MCF 10A (cell line): ENCODE measurements at regions not wholly inside any gene's neighbourhood (a gene's known extent, or its start where the extent isn't known, plus 50 kb on each side); places are given as distances from the start of the nearest gene placed in this dataset.

Source experiments
- BruUV-seq: library from RNA; stranded (reverse); fragments of 400-500 nt; replicated peaks from 2 replicates; lab custom pipeline; 2021; lab: Mats Ljungman, UMichigan
- CTCF ChIA-PET: fragments of 300-600 bp; sonication (Branson Sonifier 250); formaldehyde crosslinking; extraction: SDS; loops from one replicate; lab custom pipeline; 2021; ENCODE audit warnings: antibody characterized with exemption, inconsistent platforms; lab: Yijun Ruan, JAX
- POLR2A ChIA-PET: fragments of 300-600, 350-650 bp; sonication (Branson Sonifier 250); formaldehyde crosslinking; extraction: SDS; loops from one replicate; lab custom pipeline; 2020; ENCODE audit warnings: antibody characterized with exemption, inconsistent platforms; lab: Yijun Ruan, JAX
- DNase-seq: peaks from one replicate; pipeline ENCODE4 v3.0.0-alpha.2; 2018; ENCODE audit not compliant: unreplicated experiment
- H3K27ac Mint-ChIP-seq: one replicate; pipeline ENCODE4 v1.8.0; 2022; ENCODE audit warnings: mild to moderate bottlenecking, low read depth, mixed read lengths; ENCODE audit not compliant: unreplicated experiment
- H3K27me3 Mint-ChIP-seq: one replicate; pipeline ENCODE4 v1.8.0; 2022; ENCODE audit warnings: mixed read lengths; ENCODE audit not compliant: insufficient read depth, unreplicated experiment
- H3K36me3 Mint-ChIP-seq: one replicate; pipeline ENCODE4 v1.8.0; 2022; ENCODE audit warnings: mild to moderate bottlenecking, moderate library complexity, mixed read lengths; ENCODE audit not compliant: insufficient read depth, unreplicated experiment
- H3K4me1 Mint-ChIP-seq: one replicate; pipeline ENCODE4 v1.8.0; 2022; ENCODE audit warnings: mixed read lengths; ENCODE audit not compliant: insufficient read depth, unreplicated experiment
- H3K4me3 Mint-ChIP-seq: one replicate; pipeline ENCODE4 v1.8.0; 2022; ENCODE audit warnings: mild to moderate bottlenecking, moderate library complexity, mixed read lengths; ENCODE audit not compliant: unreplicated experiment
- H3K9me3 Mint-ChIP-seq: one replicate; pipeline ENCODE4 v1.8.0; 2022; ENCODE audit warnings: mixed read lengths; ENCODE audit not compliant: unreplicated experiment
- intact Hi-C: fragments of 100-400 bp; cut with micrococcal nuclease; formaldehyde crosslinking; loops from 2 replicates; pipeline ENCODE4 v1.14.1; 2022
- TF ChIP-seq, protein P1 (sequence below): fragments of 200-600 bp; IDR thresholded peaks from one replicate; pipeline ENCODE4 v1.8.0; 2022; ENCODE audit warnings: antibody characterized with exemption, mild to moderate bottlenecking; ENCODE audit not compliant: unreplicated experiment

DNA sequence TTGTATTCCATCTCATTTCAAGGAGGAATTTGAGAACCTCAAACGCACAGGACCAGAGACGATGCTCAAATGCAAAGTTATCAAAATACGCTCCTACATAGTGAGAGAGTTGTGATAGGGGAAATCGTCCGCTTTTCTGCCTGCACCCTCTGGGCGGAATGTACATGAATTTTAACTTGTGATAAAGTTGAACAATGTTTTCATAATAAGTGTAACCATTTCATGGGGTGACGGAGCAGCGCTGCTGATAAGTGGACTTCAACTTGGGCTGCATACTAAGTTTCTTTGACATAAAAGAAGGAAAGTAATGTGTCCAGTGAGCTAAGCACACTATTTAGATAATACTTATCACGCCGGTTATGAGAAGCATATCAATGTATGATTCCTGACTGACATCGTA is 497.5 kb upstream of the MGMT start:
- Mint-ChIP-seq H3K4me1 (no peaks in the 10 kb centered on the region), H3K27me3 (no peaks in the 10 kb centered on the region), H3K36me3 (peaks cover 6% of the 10 kb centered on the region), H3K27ac (no peak overlapping the region), H3K9me3 (no peaks in the 10 kb centered on the region), H3K4me3 (no peak overlapping the region)
- intact Hi-C loops, result no loop called here
- CTCF ChIA-PET, result no interaction called here
- BruUV-seq, result no TSS peak
- POLR2A ChIA-PET, result no interaction called here
- no peak for DNase-seq
- TF ChIP-seq, protein P1, sequence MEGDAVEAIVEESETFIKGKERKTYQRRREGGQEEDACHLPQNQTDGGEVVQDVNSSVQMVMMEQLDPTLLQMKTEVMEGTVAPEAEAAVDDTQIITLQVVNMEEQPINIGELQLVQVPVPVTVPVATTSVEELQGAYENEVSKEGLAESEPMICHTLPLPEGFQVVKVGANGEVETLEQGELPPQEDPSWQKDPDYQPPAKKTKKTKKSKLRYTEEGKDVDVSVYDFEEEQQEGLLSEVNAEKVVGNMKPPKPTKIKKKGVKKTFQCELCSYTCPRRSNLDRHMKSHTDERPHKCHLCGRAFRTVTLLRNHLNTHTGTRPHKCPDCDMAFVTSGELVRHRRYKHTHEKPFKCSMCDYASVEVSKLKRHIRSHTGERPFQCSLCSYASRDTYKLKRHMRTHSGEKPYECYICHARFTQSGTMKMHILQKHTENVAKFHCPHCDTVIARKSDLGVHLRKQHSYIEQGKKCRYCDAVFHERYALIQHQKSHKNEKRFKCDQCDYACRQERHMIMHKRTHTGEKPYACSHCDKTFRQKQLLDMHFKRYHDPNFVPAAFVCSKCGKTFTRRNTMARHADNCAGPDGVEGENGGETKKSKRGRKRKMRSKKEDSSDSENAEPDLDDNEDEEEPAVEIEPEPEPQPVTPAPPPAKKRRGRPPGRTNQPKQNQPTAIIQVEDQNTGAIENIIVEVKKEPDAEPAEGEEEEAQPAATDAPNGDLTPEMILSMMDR, result no peak

DNA sequence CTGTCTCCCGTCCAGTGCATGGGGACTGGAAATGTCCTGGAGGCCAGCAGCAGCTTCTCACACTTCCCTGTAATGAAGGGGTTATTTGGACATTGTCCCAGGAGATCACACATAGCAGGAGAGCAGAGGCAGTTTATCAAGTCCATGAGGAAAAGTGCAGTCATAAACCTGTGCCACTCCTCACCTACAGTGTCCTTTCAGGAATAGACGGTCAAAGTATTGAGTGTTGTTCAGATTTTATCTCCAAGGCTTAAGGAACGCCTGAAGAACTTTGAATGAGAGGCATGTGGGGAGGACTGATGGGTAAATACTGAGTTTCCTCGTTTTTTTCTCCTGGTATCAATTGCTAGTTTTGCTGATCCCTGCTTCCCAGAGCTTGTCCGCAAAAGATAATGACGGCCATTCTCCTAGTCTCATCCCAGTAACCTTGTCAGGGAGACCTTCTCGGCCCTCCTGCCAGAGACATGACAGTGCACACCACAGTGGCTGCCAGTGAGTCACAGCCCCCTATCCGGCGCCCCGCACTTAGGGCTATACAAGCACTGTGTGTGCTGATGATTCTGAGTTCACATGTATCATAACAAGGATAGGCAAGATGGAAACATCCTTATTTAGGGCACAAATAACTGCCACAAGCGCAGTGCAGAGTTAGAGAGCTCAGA is 495.5 kb upstream of the MGMT start:
- no TSS peak for BruUV-seq
- no peak for DNase-seq
- H3K27ac Mint-ChIP-seq, result no peak overlapping the region
- intact Hi-C loops, result no loop called here
- TF ChIP-seq, protein P1, result no peak
- H3K4me3 Mint-ChIP-seq, result no peak overlapping the region
- H3K27me3 Mint-ChIP-seq, result no peaks in the 10 kb centered on the region
- peaks cover 5% of the 10 kb centered on the region for H3K36me3 Mint-ChIP-seq
- ChIA-PET CTCF (no interaction called here), POLR2A (no interaction called here)
- peaks cover 7% of the 10 kb centered on the region for H3K9me3 Mint-ChIP-seq
- H3K4me1 Mint-ChIP-seq, result no peaks in the 10 kb centered on the region

DNA sequence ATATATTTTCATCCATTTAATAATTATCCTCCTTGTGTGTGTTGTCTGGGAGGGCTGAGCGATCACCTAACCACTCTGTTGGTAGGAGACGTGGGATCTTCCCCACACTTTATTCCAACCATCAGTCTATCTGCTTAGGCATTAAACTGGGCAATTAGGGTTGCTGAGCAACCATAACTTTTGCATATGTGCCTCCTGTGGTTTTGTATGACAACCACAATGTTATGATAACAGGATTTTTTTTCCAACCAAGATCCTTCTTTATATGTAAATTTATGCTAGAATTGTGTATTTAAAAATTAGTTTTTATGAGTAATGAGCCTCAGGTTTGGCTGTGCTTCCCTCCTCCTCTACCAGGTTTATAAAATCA is 495.0 kb upstream of the MGMT start:
- intact Hi-C loops, result no loop called here
- peaks cover 7% of the 10 kb centered on the region for H3K9me3 Mint-ChIP-seq
- ChIA-PET CTCF (no interaction called here), POLR2A (no interaction called here)
- TF ChIP-seq, protein P1, result no peak
- H3K36me3 Mint-ChIP-seq, result no peaks in the 10 kb centered on the region
- no TSS peak for BruUV-seq
- H3K27me3 Mint-ChIP-seq, result no peaks in the 10 kb centered on the region
- no peak overlapping the region for H3K27ac Mint-ChIP-seq
- DNase-seq, result no peak
- no peaks in the 10 kb centered on the region for H3K4me1 Mint-ChIP-seq
- no peak overlapping the region for H3K4me3 Mint-ChIP-seq

DNA sequence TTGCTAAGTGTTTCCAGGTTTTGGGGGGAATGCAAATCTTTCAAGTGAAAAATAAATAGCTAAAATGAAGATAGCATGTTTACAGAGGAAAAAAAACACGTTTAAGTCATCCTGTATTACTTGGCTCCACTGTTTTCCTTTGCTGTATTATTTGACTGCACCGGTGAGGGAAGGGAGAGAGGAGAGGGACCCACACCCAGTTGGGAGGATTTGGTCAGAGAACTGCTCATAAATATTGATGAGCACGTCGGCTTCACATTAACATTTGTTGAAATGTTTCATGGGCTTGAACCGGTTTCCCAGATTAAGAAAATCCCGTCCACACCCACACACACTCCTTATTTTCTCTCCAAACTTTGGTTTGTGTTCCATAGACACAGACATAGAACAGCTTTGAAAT is 493.8 kb upstream of the MGMT start:
- intact Hi-C loops, result no loop called here
- H3K4me3 Mint-ChIP-seq, result no peak overlapping the region
- DNase-seq, result no peak
- ChIA-PET CTCF (no interaction called here), POLR2A (no interaction called here)
- H3K27me3 Mint-ChIP-seq, result no peaks in the 10 kb centered on the region
- H3K4me1 Mint-ChIP-seq, result no peaks in the 10 kb centered on the region
- no peaks in the 10 kb centered on the region for H3K36me3 Mint-ChIP-seq
- TF ChIP-seq, protein P1, result no peak
- H3K9me3 Mint-ChIP-seq, result peaks cover 7% of the 10 kb centered on the region
- BruUV-seq, result no TSS peak
- no peak overlapping the region for H3K27ac Mint-ChIP-seq
